ENCODE measurements at regions not wholly inside any gene's neighbourhood (a gene's known extent, or its start where the extent isn't known, plus 50 kb on each side); places are given as distances from the start of the nearest gene placed in this dataset.

DNA sequence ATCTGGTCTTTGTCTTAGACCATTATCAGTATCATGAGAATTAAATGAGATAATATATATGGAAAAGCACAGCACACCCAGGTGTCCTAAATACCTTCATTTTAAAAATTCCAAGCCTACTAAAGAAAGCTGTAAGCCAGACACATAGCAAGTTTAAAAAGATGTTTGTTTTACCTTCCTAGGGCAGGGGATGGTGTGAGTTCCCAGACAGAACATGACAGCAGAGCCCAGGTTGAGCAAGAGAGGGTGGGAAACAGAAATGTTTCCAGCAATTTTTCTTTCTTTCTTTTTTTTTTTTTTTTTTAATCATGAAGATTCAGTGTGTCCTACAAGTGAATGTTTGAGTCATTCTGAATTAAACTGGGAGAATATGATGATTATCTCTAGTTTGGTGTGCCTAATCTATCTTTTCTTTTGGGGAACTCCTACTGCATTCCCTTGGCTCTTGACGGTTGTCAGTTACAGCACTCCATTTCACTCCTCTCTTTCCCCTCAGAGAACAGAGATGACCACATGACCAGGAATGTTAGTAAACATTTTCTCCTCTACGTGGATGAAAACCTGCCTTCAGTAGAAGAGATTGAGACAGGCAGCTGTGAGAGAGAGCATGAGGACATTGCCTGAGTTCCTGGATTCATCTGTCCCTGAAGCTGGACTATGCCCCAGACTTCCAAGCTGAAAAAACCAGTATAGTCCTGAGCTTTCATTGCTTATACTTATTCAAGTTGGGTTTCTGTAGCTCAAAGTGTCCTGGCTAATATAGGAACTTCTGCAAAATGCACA is 54.5 kb upstream of the ARL14 start:
- TF ChIP-seq KDM1A (IDR thresholded peaks at IDR 0.05; ENCODE audit: low read depth) (no peak), CHD2 (IDR thresholded peaks at IDR 0.05; ENCODE audit: low read length, partially characterized antibody) (no peak), POLR2A (IDR thresholded peaks at IDR 0.05; ENCODE audit: low read length) (no peak)
- TF ChIP-seq, protein P1, sequence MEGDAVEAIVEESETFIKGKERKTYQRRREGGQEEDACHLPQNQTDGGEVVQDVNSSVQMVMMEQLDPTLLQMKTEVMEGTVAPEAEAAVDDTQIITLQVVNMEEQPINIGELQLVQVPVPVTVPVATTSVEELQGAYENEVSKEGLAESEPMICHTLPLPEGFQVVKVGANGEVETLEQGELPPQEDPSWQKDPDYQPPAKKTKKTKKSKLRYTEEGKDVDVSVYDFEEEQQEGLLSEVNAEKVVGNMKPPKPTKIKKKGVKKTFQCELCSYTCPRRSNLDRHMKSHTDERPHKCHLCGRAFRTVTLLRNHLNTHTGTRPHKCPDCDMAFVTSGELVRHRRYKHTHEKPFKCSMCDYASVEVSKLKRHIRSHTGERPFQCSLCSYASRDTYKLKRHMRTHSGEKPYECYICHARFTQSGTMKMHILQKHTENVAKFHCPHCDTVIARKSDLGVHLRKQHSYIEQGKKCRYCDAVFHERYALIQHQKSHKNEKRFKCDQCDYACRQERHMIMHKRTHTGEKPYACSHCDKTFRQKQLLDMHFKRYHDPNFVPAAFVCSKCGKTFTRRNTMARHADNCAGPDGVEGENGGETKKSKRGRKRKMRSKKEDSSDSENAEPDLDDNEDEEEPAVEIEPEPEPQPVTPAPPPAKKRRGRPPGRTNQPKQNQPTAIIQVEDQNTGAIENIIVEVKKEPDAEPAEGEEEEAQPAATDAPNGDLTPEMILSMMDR (IDR thresholded peaks at IDR 0.05) = no peak
